Heart left ventricle (tissue), 13 donors: ENCODE measurements at regions not wholly inside any gene's neighbourhood (a gene's known extent, or its start where the extent isn't known, plus 50 kb on each side); places are given as distances from the start of the nearest gene placed in this dataset.

Experiments
- CTCF ChIP-seq, 12 donors: fragments of 200-600 bp; sonication (generic) in 4 of 12; IDR thresholded peaks; one replicate each; pipeline versions ENCODE4 v1.5.0 to v1.8.0; 2018 to 2022; ENCODE audit warnings: antibody characterized with exemption in 12 of 12, mild to moderate bottlenecking in 5 of 12
- POLR2A ChIP-seq, 2 donors: fragments of 450-650 bp; IDR thresholded peaks; one replicate each; pipeline ENCODE4 v1.6.1; 2017; ENCODE audit warnings: antibody characterized with exemption in 2 of 2, mild to moderate bottlenecking in 2 of 2, moderate library complexity in 2 of 2
- donor health status: ischemic (EF 13 %, LVEDD 7.1; RV severe dilation, severe dysfunction).
- donor health status: DM: no; HTN: yes; CAD: no.
- donor health status: DM: no; HTN: no; CAD: no.
- donor health status: ischemic (EF 25% LVEDD 6.9; RV normal size, moderate dysfunction).
- donor health status: ischemic (EF 25% LVEDD 5.7; RV mildly dilated, moderate dysfunction).
- donor health status: ischemic (EF 35%, LVEDD 5.7; RV mildly dilated, moderate dysfunction).
- donor health status: nonischemic (EF 11% LVEDD 7.7; RV severe dilation, severe dysfunction).
- donor health status: DM: yes; HTN: yes; CAD: no.
- donor health status: PGD.
- donor health status: ischemic (EF 29% LVEDD 5.4; RV normal size, mild dysfunction).
- donor health status: nonischemic (EF 23%, LVEDD 6.1; RV moderate dilation, normal function).

- TF ChIP-seq CTCF (IDR thresholded peaks at IDR 0.05) = no peak
- no peak for TF ChIP-seq POLR2A (IDR thresholded peaks at IDR 0.05)
Measured at GRCh38 chr12:88272456-88272855, 130.3 kb downstream of the TMTC3 start.
